ENCODE measurements at regions not wholly inside any gene's neighbourhood (a gene's known extent, or its start where the extent isn't known, plus 50 kb on each side); places are given as distances from the start of the nearest gene placed in this dataset.

DNA sequence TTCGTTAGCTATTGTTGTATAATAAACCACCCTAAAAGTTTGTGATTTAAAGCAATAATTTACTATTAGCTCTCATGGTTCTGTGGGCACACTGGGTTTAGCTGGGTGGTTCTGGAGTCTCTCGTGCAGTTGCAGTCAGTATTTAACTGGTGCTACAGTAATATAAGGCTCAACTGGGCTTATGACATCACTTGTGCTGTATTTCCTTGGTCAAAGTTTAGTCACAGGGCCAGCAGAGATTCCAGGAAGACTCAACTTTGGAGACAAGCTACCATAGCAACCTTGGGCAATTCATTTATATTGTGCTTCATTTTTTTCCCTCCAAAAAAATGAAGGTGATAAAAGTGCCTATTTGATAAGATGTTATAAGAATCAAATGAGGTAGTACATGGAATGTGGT lies 204.2 kb upstream of the GUCY1A2 start:
- no peak for DNase-seq (ENCODE audit: extremely low read depth, low read depth)

- DNase-seq (ENCODE audit: extremely low read depth, low read depth) = no peak
Observed at GRCh38 chr11:107221748-107222285, 203.5 kb upstream of the GUCY1A2 start.

GRCh38 chr11:107218123-107219013 lies 200.1 kb upstream of the GUCY1A2 start:
- no peak for DNase-seq (ENCODE audit: extremely low read depth, low read depth)

DNA sequence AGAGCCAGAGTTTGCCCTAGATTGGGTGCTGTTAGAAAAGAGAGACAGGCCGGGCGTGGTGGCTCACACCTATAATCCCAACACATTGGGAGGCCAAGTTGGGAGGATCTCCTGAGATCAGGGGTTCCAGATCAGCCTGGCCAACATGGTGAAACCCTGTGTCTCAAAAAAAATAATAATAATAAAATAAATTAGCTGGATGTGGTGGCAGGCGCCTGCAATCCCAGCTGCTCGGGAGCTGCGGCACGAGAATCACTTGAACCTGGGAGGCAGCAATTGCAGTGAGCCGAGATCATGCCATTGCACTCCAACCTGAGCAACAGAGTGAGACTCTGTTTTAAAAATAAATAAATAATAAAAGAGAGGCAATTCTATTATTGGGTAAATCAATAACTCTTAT lies 199.2 kb upstream of the GUCY1A2 start:
- DNase-seq (ENCODE audit: extremely low read depth, low read depth) = no peak

DNA sequence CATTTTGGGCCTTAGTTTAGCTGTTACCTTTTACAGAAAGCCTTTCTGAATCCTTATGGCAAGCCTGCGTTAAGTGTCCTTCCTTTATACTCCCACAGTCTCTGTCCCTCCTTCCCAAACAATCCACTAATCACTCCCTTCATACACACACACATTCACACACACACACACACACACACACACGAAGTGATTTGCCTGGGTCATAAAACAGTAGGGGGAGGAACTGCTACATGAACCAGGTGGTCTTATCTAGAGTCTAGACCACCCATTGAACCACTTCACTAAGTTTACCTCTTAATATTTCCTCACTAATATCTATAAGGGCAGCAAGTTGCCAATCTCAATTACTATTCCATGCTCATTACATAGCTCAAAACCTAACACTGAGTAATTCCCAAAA lies 196.7 kb upstream of the GUCY1A2 start:
- DNase-seq (ENCODE audit: extremely low read depth, low read depth) = no peak

DNA sequence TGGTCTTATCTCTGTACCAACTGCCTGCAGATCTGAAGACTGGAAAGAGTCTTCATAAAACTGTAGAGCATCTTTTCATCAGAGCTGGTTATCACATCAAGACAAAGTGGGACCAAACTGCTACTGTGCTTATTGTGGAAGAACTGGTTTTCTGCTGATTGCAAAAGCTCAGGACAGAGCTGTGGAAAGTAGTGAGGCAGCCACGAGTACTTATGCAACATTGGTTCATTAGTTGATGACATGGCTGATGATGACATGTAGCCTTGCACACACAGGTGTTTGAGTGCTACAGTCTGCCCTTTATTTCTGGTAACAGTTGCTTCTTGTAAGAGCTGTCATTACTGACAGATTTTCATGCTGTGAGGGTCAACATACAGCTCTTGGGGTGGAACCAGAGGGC lies 185.4 kb upstream of the GUCY1A2 start:
- no peak for DNase-seq (ENCODE audit: extremely low read depth, low read depth)

GRCh38 chr11:107202241-107202640 lies 184.0 kb upstream of the GUCY1A2 start:
- DNase-seq (ENCODE audit: extremely low read depth, low read depth) = no peak

DNA sequence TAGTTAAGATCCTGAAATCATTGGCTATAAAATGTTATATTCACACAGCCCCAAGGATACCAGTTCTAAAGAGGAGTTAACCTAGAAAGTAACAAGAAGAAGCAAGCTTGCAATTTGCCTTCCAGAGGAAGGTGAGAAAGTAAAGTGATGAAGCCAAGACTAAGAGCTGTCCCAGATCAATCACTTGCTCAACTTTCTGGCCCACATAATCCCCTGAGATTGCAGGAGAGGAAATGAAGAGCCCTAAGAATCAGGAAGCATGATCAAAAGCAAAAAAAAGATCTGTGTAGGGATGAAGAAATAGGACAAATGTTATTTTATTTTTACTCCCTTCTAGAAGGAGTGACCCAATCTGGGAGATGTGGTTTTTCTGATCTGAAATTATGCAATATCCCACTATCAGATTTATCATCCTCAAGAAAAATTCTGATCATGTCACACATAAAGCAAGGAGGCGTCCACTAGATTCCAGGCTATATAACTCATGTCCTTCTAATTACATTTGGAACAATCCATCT lies 180.3 kb upstream of the GUCY1A2 start:
- no peak for DNase-seq (ENCODE audit: extremely low read depth, low read depth)

- DNase-seq (ENCODE audit: extremely low read depth, low read depth) = no peak
Observed at GRCh38 chr11:107197932-107198331, 179.7 kb upstream of the GUCY1A2 start.

- no peak for DNase-seq (ENCODE audit: extremely low read depth, low read depth)
Observed at GRCh38 chr11:107196732-107197131, 178.5 kb upstream of the GUCY1A2 start.

DNA sequence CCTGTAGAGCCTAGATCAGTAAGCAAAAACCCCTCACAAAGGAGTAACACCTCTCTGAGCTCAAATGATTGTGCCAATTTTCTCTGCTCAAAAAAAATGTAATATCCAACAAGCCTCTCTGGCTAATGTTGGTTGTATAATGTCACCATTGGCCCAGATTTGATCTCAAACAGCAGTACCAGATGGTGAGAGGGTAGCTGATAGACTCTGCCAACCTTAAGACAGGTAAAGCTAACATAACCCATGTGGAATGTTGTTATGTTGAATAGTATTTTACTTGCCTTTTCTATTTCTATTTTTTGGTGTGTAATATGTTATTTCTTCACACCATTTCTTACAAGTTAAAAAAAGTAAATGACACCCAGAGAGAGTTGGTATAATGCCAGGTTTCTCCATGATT lies 166.7 kb upstream of the GUCY1A2 start:
- DNase-seq (ENCODE audit: extremely low read depth, low read depth) = no peak

DNA sequence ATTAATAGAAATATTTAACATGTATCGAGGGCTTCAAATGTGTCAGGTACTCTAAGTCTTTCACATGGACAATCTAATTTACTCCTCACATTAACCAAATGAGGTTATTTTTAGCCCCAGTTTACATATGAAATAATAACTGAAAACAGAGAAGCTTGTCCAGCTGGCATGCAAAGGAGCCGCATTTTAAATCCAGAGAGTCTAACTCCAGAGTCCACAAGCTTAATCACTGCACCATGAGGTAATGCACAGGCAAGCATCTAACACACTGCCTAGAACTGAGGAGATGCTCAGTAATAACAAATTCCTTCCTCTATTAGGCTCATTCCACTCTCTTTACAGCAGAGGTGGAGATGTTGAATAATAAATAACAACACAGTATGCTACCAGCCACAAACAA lies 165.7 kb upstream of the GUCY1A2 start:
- DNase-seq (ENCODE audit: extremely low read depth, low read depth) = no peak

DNA sequence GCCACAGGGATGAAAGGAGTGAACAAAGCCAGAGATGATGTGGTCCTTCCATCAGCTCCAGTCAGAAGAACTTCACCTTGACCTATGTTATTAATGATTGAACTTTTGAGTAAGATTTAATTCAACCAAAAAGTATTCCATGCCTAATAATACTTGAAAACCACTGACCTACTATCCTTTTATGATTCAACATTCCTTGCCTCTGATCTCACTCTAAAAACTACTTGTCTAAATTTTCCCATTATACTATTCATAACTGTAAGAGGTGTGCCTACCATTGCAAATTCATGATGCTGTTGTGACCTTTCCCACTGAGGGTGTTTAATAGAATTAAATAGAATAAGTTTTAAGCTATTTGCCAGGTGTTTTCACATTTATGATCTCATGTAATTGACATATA lies 164.7 kb upstream of the GUCY1A2 start:
- no peak for DNase-seq (ENCODE audit: extremely low read depth, low read depth)

DNA sequence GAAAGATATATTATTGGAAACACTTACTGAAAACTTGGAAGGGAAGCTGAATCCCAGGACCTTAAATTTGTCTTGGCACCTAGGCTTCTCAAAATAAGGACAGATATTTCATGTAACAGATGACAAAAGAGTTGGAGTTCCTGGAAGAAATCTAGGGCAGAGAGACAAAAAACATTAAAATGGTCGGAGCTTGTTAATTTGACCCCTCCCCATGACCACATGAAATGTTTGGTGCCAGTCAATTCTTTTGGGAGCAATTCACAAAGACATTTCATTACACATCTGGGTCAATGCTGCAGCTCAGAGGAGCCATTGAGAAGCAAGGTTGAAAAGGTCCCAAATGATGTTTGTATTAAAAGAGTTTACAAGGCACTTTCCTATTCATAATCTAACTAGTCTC lies 162.0 kb upstream of the GUCY1A2 start:
- no peak for DNase-seq (ENCODE audit: extremely low read depth, low read depth)

DNA sequence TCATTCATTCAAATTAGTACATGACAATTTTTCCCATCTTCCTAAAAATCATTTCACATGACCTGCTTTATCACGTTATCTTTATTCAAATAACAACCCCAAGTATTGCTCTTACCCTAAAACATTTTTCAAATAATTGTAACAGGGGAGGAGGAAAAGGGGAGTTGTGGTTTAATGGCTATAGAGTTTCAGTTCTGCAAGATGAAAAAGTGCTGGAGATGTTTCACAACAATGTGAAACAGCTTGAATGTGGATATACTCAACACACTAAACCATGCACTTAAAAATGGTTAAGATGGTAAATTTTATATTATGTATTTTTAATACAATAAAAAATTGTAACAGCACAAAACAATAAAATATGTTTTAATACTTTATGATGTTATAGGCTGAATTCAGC lies 161.6 kb upstream of the GUCY1A2 start:
- DNase-seq (ENCODE audit: extremely low read depth, low read depth) = no peak

- no peak for DNase-seq (ENCODE audit: extremely low read depth, low read depth)
Observed at GRCh38 chr11:107177106-107177477, 158.8 kb upstream of the GUCY1A2 start.

GRCh38 chr11:107176148-107177105 lies 158.2 kb upstream of the GUCY1A2 start:
- DNase-seq (ENCODE audit: extremely low read depth, low read depth) = no peak

DNA sequence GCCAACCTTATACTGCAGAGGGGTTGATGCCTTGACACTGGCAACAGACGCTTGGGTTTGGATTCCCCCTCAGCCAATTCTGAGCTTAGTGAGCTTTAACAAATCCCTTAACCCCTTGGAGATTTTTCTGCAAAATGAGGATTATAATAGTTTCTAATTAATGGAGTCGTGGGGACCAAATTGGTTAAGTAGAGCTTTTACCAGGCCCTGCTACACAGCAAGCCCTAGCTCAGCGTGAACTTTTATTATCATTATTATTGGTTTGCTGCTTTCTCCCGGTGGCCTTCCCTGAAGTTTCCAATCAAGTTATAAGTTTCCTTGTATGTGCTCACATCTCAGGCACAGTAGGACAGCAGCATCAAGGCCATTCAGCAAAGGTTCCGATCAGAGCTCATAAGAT lies 156.6 kb upstream of the GUCY1A2 start:
- DNase-seq (ENCODE audit: extremely low read depth, low read depth) = no peak

GRCh38 chr11:107172996-107173395 lies 154.7 kb upstream of the GUCY1A2 start:
- no peak for DNase-seq (ENCODE audit: extremely low read depth, low read depth)

GRCh38 chr11:107157809-107158187 lies 139.5 kb upstream of the GUCY1A2 start:
- DNase-seq (ENCODE audit: extremely low read depth, low read depth) = no peak

DNA sequence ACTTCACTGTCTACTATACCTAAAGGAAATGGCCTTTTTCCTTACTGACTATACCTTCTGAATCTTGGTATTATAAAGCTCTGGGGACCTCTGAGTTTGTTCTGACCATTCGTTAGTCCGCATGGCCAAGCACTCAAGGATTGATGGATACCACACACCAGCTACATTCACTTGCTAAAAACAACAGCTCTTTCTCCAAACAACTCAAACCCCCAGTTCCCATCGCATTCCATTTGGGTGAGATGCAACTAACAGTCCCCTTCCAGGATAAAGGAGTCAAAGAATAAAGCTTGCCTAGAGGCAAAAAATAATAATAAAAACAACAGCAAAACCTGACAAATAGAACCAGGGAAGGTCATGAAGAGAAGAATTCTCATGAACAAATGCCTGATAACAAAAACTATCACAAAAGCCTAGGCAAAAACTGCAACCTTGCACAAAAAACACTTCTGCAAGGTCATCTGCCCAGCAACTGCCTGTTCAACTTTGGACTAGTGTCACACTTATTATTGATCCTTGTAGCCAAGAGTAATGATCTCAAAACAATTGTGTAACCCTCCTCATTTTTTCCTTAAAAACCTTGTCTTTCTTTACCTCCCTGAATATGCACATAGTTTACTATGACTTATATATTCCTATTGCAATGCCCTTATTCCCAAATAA lies 139.0 kb upstream of the GUCY1A2 start:
- no peak for DNase-seq (ENCODE audit: extremely low read depth, low read depth)

Data from NCI-H460 (cell line).